NCI-H345 treated with DMSO at 0.1 percent for 48 hours (cell line): ENCODE measurements at regions not wholly inside any gene's neighbourhood (a gene's known extent, or its start where the extent isn't known, plus 50 kb on each side); places are given as distances from the start of the nearest gene placed in this dataset.
"Not testable (repeated sequence)": the region's sequence is repeated elsewhere in the genome, so short reads cannot be mapped to it uniquely, and the experiment has no call there.

Experiments
- DNase-seq: peaks from one replicate; lab custom pipeline; 2025; ENCODE audit not compliant: unreplicated experiment; lab: John Stamatoyannopoulos, UW

GRCh38 chr5:166926806-166927475 is 1364.5 kb upstream of the WWC1 start:
- not testable (repeated sequence) for DNase-seq

DNA sequence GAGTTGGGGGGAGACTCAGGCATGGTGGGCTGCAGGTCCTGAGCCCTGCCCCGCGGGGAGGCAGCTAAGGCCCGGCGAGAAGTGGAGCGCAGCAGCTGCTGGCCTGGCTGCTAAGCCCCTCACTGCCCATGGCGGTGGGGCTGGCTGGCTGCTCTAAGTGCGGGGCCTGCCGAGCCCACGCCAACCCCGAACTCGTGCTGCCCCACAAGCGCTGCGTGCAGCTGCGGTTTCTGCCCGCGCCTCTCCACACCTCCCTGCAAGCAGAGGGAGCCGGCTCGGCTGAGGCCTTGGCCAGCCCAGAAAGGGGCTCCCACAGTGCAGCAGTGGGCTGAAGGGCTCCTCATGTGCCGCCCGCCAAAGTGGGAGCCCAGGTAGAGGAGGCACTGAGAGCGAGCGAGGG is 1355.1 kb upstream of the WWC1 start:
- no peak for DNase-seq

DNA sequence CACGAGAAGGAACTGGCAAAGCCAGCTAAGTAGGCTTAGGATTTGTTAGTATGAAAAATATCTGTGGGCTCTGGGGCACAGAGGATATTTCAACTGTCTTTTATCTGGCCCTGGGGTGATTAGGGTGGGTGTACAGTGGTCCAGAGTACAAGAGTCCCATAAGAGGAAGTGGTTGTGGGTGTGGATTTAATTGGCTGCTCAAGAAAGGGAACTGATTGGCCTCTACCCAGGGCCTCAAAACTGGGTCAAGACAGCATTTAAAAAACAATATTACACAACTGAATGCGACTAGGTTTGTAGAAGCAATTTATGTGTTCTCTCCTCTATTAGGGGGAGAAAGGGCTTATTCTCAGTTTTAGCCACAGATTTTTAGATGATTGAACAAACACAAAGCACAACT is 1353.4 kb upstream of the WWC1 start:
- DNase-seq, result no peak

GRCh38 chr5:166942948-166943347 is 1348.5 kb upstream of the WWC1 start:
- no peak for DNase-seq

DNA sequence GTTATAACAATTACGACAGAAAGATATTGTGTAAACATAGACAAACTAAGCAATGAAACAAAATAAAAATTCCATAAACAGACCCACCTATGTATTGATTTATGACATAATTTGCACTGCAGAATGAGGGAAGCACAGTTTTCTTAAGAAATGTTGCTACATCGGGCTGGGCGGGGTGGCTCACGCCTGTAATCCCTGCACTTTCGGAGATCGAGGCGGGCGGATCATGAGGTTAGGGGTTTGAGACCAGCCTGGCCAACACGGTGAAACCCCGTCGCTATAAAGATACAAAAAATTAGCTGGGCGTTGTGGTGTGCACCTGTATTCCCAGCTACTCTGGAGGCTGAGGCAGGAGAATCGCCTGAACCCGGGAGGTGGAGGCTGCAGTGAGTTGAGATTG is 1344.4 kb upstream of the WWC1 start:
- DNase-seq, result no peak

GRCh38 chr5:166948679-166949078 is 1342.8 kb upstream of the WWC1 start:
- no peak for DNase-seq

DNA sequence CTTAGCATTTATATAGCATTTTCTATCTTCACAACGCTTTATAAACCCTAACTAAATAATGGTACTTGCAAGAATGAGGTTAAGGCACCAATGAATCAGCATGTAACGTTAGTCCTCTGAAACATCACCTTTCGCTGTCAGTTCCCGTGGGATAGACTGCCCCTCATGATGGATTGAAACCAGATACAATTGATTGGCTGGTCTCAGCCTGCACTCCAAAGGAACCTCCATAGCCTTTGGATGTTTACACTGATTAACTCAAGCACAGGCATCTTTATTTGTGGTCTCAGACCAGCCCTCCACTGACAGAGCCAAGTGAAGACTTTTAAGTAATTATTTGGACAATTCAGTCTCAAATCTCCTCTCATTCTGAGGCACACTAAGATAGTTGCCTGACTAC is 1339.4 kb upstream of the WWC1 start:
- DNase-seq, result no peak

DNA sequence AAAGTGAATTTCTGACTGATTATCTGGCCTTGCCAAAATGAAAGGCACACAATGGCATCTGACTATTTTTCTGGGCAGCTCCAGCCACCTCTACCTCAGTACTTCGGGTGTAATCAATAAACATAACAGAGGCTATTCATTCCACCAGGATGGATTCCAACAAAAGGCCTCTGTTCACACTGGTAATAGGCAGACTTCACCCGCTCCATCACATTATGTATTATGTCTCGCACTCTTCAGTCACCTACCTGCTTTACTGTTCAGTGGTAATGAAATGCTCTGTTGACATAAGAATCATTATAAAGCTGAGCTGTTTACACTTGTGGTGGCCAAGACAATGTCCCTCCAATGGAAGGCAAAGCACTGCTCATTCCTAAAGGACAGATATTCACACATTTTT is 1333.7 kb upstream of the WWC1 start:
- no peak for DNase-seq

- no peak for DNase-seq
These were observed 1331.7 kb upstream of the WWC1 start for GRCh38 chr5:166959766-166960165.

GRCh38 chr5:166961028-166961427 is 1330.4 kb upstream of the WWC1 start:
- DNase-seq, result no peak

- no peak for DNase-seq
These were observed 1329.5 kb upstream of the WWC1 start for GRCh38 chr5:166961913-166962312.

DNA sequence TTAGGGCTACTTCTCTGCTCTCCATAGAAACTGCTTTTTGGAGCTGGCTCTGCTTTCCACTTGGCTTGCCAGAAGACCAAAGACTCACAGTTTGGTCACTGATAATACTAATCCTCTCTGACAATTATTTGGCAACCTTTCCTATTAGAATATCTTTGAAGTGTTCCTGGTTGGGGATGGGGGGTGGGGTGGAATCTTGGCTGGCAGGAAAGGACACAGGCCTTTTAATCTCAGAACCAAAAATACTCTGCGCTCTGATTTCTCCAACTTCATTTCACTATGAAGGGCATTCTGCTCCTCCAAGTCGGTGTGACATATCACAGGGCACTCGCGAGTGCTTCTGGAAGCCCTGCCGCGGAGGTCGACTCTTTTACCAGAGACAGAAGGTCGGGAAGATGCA is 1329.0 kb upstream of the WWC1 start:
- DNase-seq, result no peak

DNA sequence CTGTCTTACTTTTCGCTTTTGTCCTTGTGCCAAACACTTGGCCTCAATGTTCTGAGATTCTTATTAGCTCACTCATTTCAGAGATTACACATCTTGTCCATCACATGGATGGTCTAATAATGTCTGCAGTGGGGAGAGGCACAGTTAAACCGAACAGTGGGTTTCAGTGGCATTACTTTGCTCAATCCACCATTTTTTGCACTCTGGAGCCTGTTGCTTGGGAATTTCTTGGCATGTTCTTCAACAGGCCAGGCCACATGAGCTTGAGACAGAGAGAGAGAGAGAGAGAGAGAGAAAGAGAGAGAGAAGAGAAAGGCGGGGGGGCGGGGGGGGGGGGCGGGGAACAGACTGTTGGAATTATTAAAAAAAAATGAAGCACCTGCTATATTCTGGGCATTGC is 1327.8 kb upstream of the WWC1 start:
- DNase-seq, result no peak

GRCh38 chr5:166977911-166978422 is 1313.5 kb upstream of the WWC1 start:
- no peak for DNase-seq

DNA sequence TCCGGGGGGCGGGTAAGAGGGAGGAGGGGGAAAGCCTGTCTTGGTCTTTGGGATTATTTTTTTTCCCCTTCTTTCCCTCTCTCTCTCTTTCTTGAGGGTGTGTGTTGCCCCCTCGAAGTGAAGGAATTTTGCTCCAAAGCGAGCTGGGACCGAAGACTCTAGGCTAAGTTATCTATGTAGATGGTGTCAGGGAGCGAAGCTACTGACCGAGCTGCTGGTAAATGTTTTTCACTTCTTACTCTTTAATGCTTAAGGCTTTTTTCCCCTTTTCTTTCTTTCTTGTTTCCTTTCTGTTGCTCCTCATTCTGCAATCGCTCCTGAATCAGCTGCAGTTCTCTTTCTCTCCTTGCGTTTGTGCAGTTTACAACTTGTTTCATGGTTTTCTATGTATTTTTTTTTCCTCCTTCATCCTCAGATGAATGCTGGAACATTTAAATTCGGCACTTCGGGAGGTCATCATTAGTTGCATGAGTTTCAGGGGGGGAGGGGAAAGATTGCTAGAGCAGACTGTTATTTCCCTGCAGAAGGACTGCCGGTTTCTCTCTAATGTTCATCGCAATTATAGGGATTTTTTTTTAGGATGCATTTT is 1312.0 kb upstream of the WWC1 start:
- DNase-seq, result no peak

- no peak for DNase-seq
These were observed 1310.8 kb upstream of the WWC1 start for GRCh38 chr5:166980666-166981065.

DNA sequence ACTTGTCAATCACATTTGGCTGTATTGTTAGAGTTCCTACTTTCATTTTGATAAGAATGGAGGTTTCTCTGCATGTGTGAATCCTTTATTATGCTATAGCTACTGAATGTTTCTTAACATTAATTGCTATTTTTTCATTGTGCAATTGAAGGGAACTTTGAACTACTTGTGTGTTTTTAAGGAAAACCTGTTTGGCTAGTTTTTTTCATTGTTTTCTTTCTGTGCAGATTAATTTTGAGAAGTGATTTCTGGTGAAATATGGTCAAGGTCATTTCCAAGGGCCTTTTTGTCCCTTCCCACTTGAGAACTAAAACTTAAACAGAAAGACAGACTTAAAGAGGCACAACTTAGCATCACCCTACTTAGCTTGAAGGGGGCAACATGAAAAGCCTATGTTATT is 1309.2 kb upstream of the WWC1 start:
- no peak for DNase-seq

DNA sequence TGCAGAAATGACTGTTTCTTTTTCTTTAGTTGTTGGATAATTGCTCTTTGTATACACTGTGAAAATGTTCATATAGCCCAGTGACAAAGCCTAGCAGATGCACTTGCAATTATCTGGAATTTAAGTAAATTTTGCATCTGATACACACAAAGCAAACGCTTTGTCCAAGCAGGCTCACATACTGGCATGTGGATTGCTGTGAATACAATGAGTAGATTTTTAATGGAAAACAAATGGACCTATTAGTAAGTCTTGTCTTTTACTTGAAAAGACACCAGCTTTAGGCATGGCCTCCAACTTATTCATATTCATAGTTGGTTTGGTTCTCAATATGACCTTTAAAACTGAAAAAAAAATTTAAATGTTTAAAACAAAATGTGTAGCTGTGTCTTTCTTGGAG is 1299.8 kb upstream of the WWC1 start:
- no peak for DNase-seq

DNA sequence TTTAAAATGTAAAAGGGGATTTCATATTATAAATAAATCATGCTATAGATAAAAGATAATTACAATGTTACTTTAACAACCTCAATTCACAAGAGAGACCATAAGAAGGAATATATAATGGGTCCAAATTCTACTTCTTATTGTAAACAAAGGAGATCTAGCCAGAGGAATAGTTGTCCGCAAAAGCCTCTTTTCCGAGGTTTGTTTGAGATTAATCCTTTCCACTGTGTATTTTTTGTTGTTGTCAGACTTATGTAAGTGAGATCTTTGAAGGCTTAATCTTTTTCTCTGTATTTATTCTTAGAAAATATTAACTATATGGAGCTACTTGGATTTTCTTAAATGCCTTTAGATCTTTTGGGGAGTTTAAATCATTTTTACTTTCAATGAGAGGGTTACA is 1299.3 kb upstream of the WWC1 start:
- DNase-seq, result no peak

- DNase-seq, result no peak
These were observed 1298.3 kb upstream of the WWC1 start for GRCh38 chr5:166992874-166993722.

- DNase-seq, result no peak
These were observed 1297.2 kb upstream of the WWC1 start for GRCh38 chr5:166994226-166994625.

DNA sequence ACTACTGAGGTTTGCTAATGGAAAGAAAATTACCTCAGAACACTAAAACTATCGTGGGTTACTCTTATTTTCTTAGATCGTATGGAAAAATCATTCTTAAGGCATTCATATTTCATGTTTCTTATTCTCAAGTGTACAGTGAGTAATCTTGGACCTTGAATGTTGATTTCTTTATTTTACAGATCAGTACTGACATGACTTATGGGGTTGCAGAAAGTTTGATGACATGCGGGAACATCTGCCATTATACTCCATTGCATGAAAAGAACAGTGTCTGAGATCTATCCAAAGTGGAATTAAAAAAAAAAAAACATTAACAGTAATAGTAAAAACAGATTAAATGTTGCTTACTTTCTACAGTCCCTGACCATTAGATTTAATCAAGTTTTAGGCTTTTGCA is 1290.2 kb upstream of the WWC1 start:
- no peak for DNase-seq
